ENCODE measurements at regions not wholly inside any gene's neighbourhood (a gene's known extent, or its start where the extent isn't known, plus 50 kb on each side); places are given as distances from the start of the nearest gene placed in this dataset.

DNA sequence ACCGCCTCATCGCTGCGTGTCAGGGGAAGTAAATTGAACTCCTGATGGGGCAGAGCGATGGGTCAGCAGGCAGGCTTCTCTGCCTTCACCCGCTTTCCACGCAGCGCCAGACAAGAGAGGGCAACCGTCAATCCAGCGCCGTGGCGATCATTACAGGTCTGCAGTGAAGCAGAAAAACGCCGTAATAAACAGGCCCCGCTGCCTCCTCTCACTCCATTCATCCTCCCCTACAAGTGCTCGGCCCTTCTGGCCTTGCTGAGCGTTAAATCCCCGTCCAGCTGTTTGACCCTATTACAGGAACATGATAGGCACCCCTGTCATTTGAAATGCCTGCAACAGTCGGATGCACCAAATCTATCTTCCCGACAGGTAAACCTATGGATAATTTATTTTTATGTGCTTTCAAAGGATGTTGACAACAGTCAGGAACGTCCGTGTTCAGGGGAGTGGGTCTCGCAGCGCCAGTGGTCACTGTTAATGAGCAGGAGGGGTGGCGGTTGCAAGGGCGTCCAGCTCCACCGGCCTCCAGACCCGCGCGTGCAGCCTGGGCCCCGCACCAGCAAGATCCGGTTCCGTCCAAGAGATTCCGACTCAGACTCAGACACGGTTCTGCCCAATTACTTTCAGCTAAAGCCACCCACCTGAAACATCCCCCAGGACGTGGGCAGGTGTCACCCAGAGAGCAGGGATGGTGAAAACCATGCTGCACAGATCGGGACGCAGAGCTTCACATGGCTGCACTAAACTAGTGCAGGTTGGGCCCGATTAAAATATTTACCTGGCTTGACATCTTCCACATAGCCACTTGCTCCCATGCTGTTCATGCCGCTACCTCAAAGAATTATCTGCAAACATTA is 508.0 kb upstream of the MGMT start:
- TF ChIP-seq HNF4G (IDR thresholded peaks at IDR 0.05) (no peak), FOXA2 (IDR thresholded peaks at IDR 0.05) (no peak), NR2F2 (IDR thresholded peaks at IDR 0.05) (no peak), GABPA (IDR thresholded peaks at IDR 0.05 in 1 of 2, conservative IDR thresholded peaks at IDR 0.05 in 1 of 2) (no peak), EGR1 (IDR thresholded peaks at IDR 0.05; ENCODE audit: low read depth in 2 of 2) (no peak), RXRA (IDR thresholded peaks at IDR 0.05) (no peak)
- TF ChIP-seq, protein P1, sequence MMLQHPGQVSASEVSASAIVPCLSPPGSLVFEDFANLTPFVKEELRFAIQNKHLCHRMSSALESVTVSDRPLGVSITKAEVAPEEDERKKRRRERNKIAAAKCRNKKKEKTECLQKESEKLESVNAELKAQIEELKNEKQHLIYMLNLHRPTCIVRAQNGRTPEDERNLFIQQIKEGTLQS (IDR thresholded peaks at IDR 0.05): no peak
- TF ChIP-seq, protein P2, sequence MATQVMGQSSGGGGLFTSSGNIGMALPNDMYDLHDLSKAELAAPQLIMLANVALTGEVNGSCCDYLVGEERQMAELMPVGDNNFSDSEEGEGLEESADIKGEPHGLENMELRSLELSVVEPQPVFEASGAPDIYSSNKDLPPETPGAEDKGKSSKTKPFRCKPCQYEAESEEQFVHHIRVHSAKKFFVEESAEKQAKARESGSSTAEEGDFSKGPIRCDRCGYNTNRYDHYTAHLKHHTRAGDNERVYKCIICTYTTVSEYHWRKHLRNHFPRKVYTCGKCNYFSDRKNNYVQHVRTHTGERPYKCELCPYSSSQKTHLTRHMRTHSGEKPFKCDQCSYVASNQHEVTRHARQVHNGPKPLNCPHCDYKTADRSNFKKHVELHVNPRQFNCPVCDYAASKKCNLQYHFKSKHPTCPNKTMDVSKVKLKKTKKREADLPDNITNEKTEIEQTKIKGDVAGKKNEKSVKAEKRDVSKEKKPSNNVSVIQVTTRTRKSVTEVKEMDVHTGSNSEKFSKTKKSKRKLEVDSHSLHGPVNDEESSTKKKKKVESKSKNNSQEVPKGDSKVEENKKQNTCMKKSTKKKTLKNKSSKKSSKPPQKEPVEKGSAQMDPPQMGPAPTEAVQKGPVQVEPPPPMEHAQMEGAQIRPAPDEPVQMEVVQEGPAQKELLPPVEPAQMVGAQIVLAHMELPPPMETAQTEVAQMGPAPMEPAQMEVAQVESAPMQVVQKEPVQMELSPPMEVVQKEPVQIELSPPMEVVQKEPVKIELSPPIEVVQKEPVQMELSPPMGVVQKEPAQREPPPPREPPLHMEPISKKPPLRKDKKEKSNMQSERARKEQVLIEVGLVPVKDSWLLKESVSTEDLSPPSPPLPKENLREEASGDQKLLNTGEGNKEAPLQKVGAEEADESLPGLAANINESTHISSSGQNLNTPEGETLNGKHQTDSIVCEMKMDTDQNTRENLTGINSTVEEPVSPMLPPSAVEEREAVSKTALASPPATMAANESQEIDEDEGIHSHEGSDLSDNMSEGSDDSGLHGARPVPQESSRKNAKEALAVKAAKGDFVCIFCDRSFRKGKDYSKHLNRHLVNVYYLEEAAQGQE (IDR thresholded peaks at IDR 0.05): no peak
- H3K9me3 ChIP-seq (ENCODE audit: control insufficient read depth in 4 of 4, low read length in 3 of 4): peaks cover 0 to 2% (median 0%) of the 10 kb centered on the region in 4 donors
- H3K4me1 ChIP-seq (ENCODE audit: control insufficient read depth in 4 of 4, insufficient read depth in 4 of 4, low read length in 3 of 4): no peaks in the 10 kb centered on the region
- H3K36me3 ChIP-seq (ENCODE audit: control insufficient read depth in 4 of 4, insufficient read depth in 3 of 4, low read depth in 1 of 4, low read length in 3 of 4): no peaks in the 10 kb centered on the region
- no peak overlapping the region for H3K9ac ChIP-seq (ENCODE audit: low read depth in 1 of 2, low read length in 2 of 2)
- H3K27ac ChIP-seq (ENCODE audit: low read depth in 1 of 2, low read length in 2 of 2): no peak overlapping the region
- no peak overlapping the region for H3K4me3 ChIP-seq (ENCODE audit: low read depth in 1 of 3, low read length in 3 of 3)
- WGBS: 88% methylated on average over 39 of the region's 39 CpGs
- peaks cover 0 to 5% (median 1%) of the 10 kb centered on the region in 4 donors for H3K27me3 ChIP-seq (ENCODE audit: control insufficient read depth in 4 of 4, insufficient read depth in 4 of 4, low read length in 3 of 4)
- DNase-seq (ENCODE audit: low spot score): no peak

DNA sequence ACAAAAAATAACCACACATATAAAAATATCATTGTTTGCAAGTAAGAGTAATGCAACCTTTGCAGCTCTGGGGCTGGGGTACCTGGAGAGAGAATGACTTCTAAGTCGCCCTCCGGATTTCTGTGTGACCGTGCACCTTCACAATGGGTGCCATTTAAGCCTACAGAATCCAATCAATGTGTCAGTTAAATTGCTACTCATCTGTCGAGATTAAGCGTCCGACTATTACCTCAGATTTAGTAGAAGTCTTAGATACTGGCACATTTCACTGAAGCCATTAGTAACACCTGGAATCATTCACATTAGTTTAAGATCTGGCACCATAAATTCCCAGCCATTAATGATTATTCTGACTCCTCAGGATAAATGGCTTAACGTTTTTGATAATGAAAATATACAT is 507.3 kb upstream of the MGMT start:
- TF ChIP-seq TAF1 (conservative IDR thresholded peaks at IDR 0.05): no peak
- TF ChIP-seq HNF4A (conservative IDR thresholded peaks at IDR 0.05): no peak
- TF ChIP-seq EGR1 (IDR thresholded peaks at IDR 0.05; ENCODE audit: low read depth in 2 of 2): no peak
- H3K9ac ChIP-seq (ENCODE audit: low read depth in 1 of 2, low read length in 2 of 2): no peak overlapping the region
- peaks cover 0 to 2% (median 0%) of the 10 kb centered on the region in 4 donors for H3K9me3 ChIP-seq (ENCODE audit: control insufficient read depth in 4 of 4, low read length in 3 of 4)
- no peak overlapping the region for H3K4me3 ChIP-seq (ENCODE audit: low read depth in 1 of 3, low read length in 3 of 3)
- DNase-seq (ENCODE audit: low spot score): no peak
- WGBS: 80% methylated on average over 7 of the region's 7 CpGs
- H3K4me1 ChIP-seq (ENCODE audit: control insufficient read depth in 4 of 4, insufficient read depth in 4 of 4, low read length in 3 of 4): no peaks in the 10 kb centered on the region
- no peaks in the 10 kb centered on the region for H3K36me3 ChIP-seq (ENCODE audit: control insufficient read depth in 4 of 4, insufficient read depth in 3 of 4, low read depth in 1 of 4, low read length in 3 of 4)
- H3K27me3 ChIP-seq (ENCODE audit: control insufficient read depth in 4 of 4, insufficient read depth in 4 of 4, low read length in 3 of 4): peaks cover 0 to 5% (median 1%) of the 10 kb centered on the region in 4 donors
- no peak overlapping the region for H3K27ac ChIP-seq (ENCODE audit: low read depth in 1 of 2, low read length in 2 of 2)

DNA sequence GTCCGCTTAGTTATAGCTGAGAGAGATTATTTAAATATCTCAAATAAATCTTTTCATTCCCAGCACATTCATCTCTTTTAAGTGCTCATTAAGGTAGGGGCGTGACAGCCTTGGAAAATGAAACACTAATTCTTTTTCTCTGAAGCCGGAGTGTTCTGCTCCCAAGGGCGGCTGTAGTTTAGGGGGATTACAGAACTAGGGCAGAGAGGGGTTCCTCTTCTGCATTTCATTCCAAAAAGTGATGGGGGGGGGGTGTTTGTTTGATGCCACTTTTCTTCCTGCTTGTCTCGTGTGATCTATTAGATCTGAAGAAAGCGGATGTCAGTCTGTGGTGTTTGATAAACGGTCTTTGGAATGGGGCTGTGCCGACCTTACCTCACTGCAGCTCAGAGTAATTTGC is 506.5 kb upstream of the MGMT start:
- no peak for DNase-seq (ENCODE audit: low spot score)
- Histone ChIP-seq H3K27ac (ENCODE audit: low read depth in 1 of 2, low read length in 2 of 2) (no peak overlapping the region), H3K27me3 (ENCODE audit: control insufficient read depth in 4 of 4, insufficient read depth in 4 of 4, low read length in 3 of 4) (peaks cover 0 to 5% (median 1%) of the 10 kb centered on the region in 4 donors), H3K9ac (ENCODE audit: low read depth in 1 of 2, low read length in 2 of 2) (no peak overlapping the region), H3K4me1 (ENCODE audit: control insufficient read depth in 4 of 4, insufficient read depth in 4 of 4, low read length in 3 of 4) (no peaks in the 10 kb centered on the region), H3K9me3 (ENCODE audit: control insufficient read depth in 4 of 4, low read length in 3 of 4) (no peaks in the 10 kb centered on the region), H3K4me3 (ENCODE audit: low read depth in 1 of 3, low read length in 3 of 3) (no peak overlapping the region), H3K36me3 (ENCODE audit: control insufficient read depth in 4 of 4, insufficient read depth in 3 of 4, low read depth in 1 of 4, low read length in 3 of 4) (no peaks in the 10 kb centered on the region)
- 58% methylated on average over 8 of the region's 8 CpGs for WGBS
- TF ChIP-seq, protein P3, sequence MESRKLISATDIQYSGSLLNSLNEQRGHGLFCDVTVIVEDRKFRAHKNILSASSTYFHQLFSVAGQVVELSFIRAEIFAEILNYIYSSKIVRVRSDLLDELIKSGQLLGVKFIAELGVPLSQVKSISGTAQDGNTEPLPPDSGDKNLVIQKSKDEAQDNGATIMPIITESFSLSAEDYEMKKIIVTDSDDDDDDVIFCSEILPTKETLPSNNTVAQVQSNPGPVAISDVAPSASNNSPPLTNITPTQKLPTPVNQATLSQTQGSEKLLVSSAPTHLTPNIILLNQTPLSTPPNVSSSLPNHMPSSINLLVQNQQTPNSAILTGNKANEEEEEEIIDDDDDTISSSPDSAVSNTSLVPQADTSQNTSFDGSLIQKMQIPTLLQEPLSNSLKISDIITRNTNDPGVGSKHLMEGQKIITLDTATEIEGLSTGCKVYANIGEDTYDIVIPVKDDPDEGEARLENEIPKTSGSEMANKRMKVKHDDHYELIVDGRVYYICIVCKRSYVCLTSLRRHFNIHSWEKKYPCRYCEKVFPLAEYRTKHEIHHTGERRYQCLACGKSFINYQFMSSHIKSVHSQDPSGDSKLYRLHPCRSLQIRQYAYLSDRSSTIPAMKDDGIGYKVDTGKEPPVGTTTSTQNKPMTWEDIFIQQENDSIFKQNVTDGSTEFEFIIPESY (IDR thresholded peaks at IDR 0.05): no peak
- TF ChIP-seq YY1 (IDR thresholded peaks at IDR 0.05): no peak
- TF ChIP-seq, protein P2 (IDR thresholded peaks at IDR 0.05): no peak
- TF ChIP-seq RAD21 (IDR thresholded peaks at IDR 0.05): no peak
- TF ChIP-seq, protein P4, sequence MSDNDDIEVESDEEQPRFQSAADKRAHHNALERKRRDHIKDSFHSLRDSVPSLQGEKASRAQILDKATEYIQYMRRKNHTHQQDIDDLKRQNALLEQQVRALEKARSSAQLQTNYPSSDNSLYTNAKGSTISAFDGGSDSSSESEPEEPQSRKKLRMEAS (IDR thresholded peaks at IDR 0.05): no peak
- TF ChIP-seq, protein P5, sequence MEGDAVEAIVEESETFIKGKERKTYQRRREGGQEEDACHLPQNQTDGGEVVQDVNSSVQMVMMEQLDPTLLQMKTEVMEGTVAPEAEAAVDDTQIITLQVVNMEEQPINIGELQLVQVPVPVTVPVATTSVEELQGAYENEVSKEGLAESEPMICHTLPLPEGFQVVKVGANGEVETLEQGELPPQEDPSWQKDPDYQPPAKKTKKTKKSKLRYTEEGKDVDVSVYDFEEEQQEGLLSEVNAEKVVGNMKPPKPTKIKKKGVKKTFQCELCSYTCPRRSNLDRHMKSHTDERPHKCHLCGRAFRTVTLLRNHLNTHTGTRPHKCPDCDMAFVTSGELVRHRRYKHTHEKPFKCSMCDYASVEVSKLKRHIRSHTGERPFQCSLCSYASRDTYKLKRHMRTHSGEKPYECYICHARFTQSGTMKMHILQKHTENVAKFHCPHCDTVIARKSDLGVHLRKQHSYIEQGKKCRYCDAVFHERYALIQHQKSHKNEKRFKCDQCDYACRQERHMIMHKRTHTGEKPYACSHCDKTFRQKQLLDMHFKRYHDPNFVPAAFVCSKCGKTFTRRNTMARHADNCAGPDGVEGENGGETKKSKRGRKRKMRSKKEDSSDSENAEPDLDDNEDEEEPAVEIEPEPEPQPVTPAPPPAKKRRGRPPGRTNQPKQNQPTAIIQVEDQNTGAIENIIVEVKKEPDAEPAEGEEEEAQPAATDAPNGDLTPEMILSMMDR (IDR thresholded peaks at IDR 0.05; ENCODE audit: low read depth, low read length, missing input control): no peak
- no peak for TF ChIP-seq NR2F2 (IDR thresholded peaks at IDR 0.05)

All from liver (tissue), 8 donors.